ENCODE measurements at regions not wholly inside any gene's neighbourhood (a gene's known extent, or its start where the extent isn't known, plus 50 kb on each side); places are given as distances from the start of the nearest gene placed in this dataset.

DNA sequence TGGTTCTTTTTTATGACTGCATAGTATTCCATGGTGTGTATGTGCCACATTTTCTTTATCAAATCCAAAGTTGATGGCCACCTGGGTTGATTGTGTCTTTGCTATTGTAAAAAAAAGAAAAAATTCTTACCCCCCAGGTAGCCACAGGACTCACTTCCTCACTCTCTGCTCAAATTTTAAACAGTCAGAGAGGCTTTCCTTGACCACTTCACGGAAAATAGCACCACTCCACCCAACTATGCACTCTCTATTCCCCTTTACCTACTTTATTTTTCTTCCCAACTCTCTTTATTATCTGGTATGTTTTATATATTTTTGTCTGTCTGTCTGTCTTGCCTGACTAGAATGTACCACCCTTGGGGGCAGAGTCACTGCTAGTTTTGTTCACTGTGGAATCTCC, 205.3 kb downstream of the BTG1 start:
- Histone ChIP-seq H3K27ac (replicated peaks) (no peak overlapping the region), H3K27me3 (ENCODE audit: insufficient read depth, poor library complexity, severe bottlenecking) (no peaks in the 10 kb centered on the region), H3K4me3 (replicated peaks; ENCODE audit: insufficient read depth, low read length) (no peak overlapping the region)
- no peak for DNase-seq (ENCODE audit: low read depth in 1 of 2, low spot score in 1 of 2)
- TF ChIP-seq POLR2AphosphoS5 (IDR thresholded peaks at IDR 0.05; ENCODE audit: low read depth) (no peak), SPI1 (IDR thresholded peaks at IDR 0.05; ENCODE audit: borderline replicate concordance, low read depth) (no peak), REST (IDR thresholded peaks at IDR 0.05; ENCODE audit: insufficient replicate concordance, low read depth) (no peak), GABPA (IDR thresholded peaks at IDR 0.05; ENCODE audit: low read depth) (no peak)
- TF ChIP-seq, protein P1, sequence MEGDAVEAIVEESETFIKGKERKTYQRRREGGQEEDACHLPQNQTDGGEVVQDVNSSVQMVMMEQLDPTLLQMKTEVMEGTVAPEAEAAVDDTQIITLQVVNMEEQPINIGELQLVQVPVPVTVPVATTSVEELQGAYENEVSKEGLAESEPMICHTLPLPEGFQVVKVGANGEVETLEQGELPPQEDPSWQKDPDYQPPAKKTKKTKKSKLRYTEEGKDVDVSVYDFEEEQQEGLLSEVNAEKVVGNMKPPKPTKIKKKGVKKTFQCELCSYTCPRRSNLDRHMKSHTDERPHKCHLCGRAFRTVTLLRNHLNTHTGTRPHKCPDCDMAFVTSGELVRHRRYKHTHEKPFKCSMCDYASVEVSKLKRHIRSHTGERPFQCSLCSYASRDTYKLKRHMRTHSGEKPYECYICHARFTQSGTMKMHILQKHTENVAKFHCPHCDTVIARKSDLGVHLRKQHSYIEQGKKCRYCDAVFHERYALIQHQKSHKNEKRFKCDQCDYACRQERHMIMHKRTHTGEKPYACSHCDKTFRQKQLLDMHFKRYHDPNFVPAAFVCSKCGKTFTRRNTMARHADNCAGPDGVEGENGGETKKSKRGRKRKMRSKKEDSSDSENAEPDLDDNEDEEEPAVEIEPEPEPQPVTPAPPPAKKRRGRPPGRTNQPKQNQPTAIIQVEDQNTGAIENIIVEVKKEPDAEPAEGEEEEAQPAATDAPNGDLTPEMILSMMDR (IDR thresholded peaks at IDR 0.05; ENCODE audit: insufficient read depth, low read length), result no peak

DNA sequence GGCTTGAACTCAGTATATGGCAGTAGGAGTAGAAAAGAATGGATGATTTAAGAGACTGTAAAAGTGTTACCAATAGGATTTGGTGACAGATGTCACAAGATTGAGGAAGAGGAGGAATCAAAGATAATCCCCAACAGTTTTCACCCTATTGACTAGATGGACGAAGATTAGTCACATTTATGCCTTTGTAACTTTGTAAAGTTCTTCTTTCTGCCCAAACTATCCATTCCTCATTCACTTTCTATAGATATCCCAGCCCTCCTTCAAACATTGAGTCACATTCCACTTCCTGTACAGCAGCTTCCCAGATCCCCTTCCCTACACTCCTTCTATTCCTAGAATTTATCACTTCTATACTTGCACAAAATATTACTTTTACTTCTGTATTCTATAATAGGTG, 207.9 kb downstream of the BTG1 start:
- no peak overlapping the region for H3K4me3 ChIP-seq (replicated peaks; ENCODE audit: insufficient read depth, low read length)
- H3K27me3 ChIP-seq (ENCODE audit: insufficient read depth, poor library complexity, severe bottlenecking), result no peaks in the 10 kb centered on the region
- no peak for DNase-seq (ENCODE audit: low read depth in 1 of 2, low spot score in 1 of 2)
- no peak overlapping the region for H3K27ac ChIP-seq (replicated peaks)
- TF ChIP-seq POLR2AphosphoS5 (IDR thresholded peaks at IDR 0.05; ENCODE audit: low read depth) (no peak), SPI1 (IDR thresholded peaks at IDR 0.05; ENCODE audit: borderline replicate concordance, low read depth) (no peak), REST (IDR thresholded peaks at IDR 0.05; ENCODE audit: insufficient replicate concordance, low read depth) (no peak), GABPA (IDR thresholded peaks at IDR 0.05; ENCODE audit: low read depth) (no peak)
- TF ChIP-seq, protein P1 (IDR thresholded peaks at IDR 0.05; ENCODE audit: insufficient read depth, low read length), result no peak

DNA sequence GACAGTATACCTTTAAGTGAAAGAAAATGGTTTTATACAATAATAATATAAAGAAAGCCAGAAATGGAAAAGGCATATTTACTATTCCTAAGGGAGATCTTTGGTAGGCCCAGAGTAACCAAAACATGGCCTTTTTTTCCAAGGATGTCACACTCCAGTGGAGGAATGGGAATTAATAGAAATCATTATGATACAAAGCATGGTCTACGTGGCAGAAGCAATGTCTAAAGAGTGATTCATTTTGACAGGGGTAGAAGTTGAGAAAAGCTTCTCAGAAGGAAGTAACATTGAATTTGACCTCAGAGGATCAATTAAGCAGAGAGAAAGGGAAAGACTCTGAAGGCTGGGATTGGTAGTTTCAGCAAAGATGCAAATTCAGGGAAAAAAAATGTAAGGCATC, 208.6 kb downstream of the BTG1 start:
- TF ChIP-seq REST (IDR thresholded peaks at IDR 0.05; ENCODE audit: insufficient replicate concordance, low read depth), result no peak
- no peak for TF ChIP-seq POLR2AphosphoS5 (IDR thresholded peaks at IDR 0.05; ENCODE audit: low read depth)
- TF ChIP-seq, protein P1 (IDR thresholded peaks at IDR 0.05; ENCODE audit: insufficient read depth, low read length), result no peak
- no peak for TF ChIP-seq GABPA (IDR thresholded peaks at IDR 0.05; ENCODE audit: low read depth)
- TF ChIP-seq SPI1 (IDR thresholded peaks at IDR 0.05; ENCODE audit: borderline replicate concordance, low read depth), result no peak
- DNase-seq (ENCODE audit: low read depth in 1 of 2, low spot score in 1 of 2), result no peak

More for the DNA sequence above, 208.6 kb downstream of the BTG1 start:
- Histone ChIP-seq H3K4me3 (replicated peaks; ENCODE audit: insufficient read depth, low read length) (no peak overlapping the region), H3K27me3 (ENCODE audit: insufficient read depth, poor library complexity, severe bottlenecking) (no peaks in the 10 kb centered on the region), H3K27ac (replicated peaks) (no peak overlapping the region)
